Left hindlimb (tissue), 1 donor: ENCODE measurements at regions not wholly inside any gene's neighbourhood (a gene's known extent, or its start where the extent isn't known, plus 50 kb on each side); places are given as distances from the start of the nearest gene placed in this dataset.
"Not testable (repeated sequence)": the region's sequence is repeated elsewhere in the genome, so short reads cannot be mapped to it uniquely, and the experiment has no call there.

Experiments
- DNase-seq: peaks from one replicate; pipeline ENCODE4 v3.0.0-alpha.2; 2018

DNA sequence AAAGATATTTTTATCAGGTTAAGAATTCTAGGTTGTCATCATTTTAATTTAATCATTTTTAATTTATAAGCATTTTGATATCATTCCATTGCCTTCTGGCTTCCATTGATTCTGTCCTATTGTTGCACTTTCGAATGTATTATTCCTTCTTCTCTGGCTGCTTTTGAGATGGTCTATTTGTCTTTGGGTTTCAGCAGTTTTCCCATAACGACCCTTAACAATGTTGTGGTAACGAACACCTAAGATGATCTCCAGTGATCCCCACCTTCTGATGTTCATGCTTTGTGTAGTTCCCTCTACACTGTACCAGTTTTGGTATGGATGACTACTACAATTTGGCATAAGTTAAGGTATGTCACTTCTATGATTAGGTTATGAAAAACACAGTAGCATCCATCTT, 59.9 kb downstream of the MINAR1 start:
- no peak for DNase-seq

DNA sequence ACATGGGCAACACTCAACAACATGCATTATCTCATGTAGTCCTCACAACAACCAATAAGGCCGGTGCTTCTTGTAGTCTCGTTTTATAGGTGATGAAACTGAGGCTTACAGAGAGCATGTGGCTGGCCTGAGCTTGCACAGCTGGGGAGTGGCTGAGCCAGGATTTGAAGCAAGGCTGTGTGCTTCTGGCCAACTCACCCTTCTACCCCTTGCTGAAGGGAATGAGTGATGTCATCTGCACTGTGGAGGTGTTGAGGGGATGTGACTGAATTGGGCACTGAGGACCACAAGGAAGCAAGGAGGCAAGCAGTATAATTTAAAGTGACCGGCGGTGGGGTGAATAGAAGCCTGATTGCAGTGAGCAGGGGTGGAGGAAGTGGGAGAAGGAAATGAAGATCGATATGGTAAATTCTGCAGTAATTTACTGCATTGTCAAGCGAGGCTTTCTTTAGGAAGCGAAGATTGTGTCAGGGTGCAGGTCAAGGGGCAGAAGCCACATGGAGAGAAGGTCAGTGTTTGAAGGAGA, 62.3 kb downstream of the MINAR1 start:
- no peak for DNase-seq

- no peak for DNase-seq
Measured at GRCh38 chr15:79494963-79495755, 63.0 kb downstream of the MINAR1 start.

- no peak for DNase-seq
Measured at GRCh38 chr15:79495775-79496174, 63.6 kb downstream of the MINAR1 start.

- DNase-seq: no peak
Measured at GRCh38 chr15:79496838-79497237, 64.7 kb downstream of the MINAR1 start.

GRCh38 chr15:79501086-79501485, 69.0 kb downstream of the MINAR1 start:
- DNase-seq: no peak

DNA sequence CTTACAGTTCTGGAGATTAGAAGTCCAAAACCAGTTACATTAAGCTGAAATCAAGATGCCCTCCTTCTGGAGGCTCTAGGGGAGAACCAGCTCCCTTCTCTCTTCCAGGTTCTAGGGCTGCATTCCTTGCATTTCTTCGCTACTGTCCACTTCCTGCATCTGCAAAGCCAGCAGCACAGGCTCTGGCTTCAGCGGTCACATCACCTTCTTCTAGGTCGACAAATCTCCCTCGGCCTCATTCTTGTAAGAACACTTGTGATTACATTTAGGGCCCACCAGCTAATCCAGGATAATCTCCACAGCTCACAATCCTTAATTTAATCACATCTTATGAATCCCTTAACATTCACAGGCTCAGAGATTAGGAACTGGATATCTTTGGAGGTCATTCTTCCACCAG, 73.8 kb downstream of the MINAR1 start:
- DNase-seq: no peak

- DNase-seq: not testable (repeated sequence)
Measured at GRCh38 chr15:79512844-79513243, 80.7 kb downstream of the MINAR1 start.

DNA sequence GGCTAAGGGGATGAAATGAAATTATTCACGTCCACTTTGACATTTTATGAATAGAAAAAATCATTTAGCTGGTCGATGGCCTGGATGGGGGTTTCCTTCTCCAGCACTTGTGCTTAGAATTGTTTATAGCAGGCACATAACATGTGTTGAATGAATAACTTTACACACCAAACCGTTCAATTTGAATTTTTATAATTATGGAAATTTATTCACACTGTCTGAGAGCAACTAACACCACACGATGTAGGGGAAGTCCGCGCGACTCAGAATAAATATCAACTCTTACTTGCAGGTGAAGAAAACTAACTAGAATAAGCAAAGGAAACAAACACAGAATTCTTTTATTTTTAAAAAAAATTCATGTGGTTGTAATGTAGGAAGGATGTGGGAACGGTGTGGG, 81.3 kb downstream of the MINAR1 start:
- DNase-seq: no peak

GRCh38 chr15:79513940-79514339, 81.8 kb downstream of the MINAR1 start:
- no peak for DNase-seq

- no peak for DNase-seq
Measured at GRCh38 chr15:79515300-79516027, 83.3 kb downstream of the MINAR1 start.

DNA sequence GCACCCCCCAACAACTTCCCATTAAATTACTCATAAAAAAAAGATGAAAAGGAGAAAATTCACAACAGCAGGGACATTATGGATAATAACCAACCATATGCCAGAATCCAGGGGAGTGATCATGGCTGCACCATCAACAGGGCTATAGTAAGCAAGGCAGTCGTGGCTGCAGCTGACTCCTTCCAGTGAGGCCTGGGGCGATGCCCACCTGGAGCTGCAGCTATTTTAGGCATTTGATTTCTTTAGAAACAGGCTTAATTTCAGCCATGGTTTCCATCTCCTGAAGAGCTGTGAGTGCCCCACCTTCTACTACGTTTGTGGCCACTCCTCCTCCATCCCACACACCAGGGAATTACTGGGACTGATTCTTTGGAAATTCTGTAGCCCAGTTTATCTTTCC, 84.0 kb downstream of the MINAR1 start:
- DNase-seq: no peak

DNA sequence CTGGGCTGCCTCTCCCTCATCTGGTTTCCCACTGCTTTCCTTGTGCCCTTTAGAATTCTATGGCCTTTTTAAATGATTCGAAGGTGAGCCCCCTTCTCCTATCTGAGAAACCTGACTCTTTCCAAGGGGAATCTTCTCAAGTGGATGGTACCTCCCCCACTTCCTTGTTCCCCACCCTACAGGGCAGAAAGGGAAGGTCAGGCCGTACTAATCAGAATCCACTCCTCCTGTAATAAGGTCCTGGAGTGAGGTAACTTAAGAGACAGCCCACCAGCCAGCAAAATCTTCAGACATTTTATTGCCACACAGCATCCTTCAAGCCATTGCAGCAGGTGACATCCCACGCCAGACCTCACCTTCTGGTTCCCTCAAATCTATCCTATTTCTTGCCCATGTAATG, 84.5 kb downstream of the MINAR1 start:
- DNase-seq: no peak

- no peak for DNase-seq
Measured at GRCh38 chr15:79519628-79520027, 87.5 kb downstream of the MINAR1 start.

- DNase-seq: no peak
Measured at GRCh38 chr15:79520654-79521053, 88.5 kb downstream of the MINAR1 start.

- DNase-seq: no peak
Measured at GRCh38 chr15:79522656-79523055, 90.5 kb downstream of the MINAR1 start.

DNA sequence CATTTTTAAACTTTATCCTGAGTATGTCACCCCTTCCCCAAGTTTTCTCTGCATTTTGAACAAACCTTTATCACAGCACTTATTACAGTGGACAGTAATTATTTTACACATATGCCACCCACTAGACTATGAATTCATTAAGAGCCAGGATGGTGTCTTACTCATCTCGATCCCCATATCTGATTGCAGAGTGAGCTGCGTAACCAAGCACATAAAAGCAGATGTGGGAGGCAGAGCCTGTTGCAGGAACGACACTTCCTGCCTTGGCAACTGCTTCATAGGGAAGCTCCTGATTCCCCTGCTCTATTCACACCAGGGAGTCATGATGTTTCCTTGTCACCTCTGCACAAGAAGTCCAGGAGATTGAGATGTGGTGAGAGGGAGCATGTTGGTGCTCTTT, 91.1 kb downstream of the MINAR1 start:
- no peak for DNase-seq

GRCh38 chr15:79524531-79524930, 92.4 kb downstream of the MINAR1 start:
- no peak for DNase-seq

DNA sequence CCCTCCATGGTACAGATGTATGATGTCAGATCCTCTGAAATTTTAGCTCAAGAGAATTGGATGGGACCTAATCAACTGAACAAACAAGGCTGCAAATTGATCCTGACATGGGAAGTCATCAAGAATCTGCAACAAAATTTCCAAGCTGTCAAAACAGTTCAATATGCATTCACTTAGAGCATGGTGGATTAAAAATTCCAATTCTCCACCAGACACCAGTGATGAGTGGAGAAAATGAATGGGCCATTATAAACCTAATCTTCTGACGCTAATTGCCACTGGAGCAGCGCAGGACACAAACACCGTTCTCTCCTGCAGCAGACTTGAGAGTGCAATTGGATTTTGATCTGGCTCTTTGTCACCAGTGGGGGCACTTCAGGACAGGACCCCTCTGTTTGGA, 94.2 kb downstream of the MINAR1 start:
- no peak for DNase-seq

GRCh38 chr15:79527821-79528220, 95.7 kb downstream of the MINAR1 start:
- no peak for DNase-seq

- no peak for DNase-seq
Measured at GRCh38 chr15:79529157-79529785, 97.1 kb downstream of the MINAR1 start.

DNA sequence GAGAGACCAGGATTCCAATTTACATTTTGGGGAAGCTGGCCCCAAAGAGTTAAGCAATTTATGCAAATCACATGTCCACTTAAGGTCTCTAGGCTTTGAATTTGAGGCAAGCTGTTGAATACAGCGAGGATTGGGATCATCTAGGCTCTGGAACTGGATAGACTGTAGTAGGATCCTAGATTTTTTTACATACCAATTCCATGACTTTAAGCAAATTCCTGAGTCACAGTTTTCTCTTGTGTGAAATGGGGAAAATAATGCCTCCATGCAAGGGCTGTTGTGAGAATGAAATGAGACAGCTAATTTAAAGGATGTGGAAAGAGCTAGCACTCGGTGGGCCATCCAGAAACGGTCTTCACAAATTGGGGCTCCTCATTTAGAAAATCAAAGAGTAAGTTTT, 103.4 kb downstream of the MINAR1 start:
- no peak for DNase-seq

- DNase-seq: no peak
Measured at GRCh38 chr15:79538527-79538926, 106.4 kb downstream of the MINAR1 start.

GRCh38 chr15:79539401-79539800, 107.3 kb downstream of the MINAR1 start:
- no peak for DNase-seq
